Motor neuron (in vitro differentiated cells): ENCODE measurements at regions not wholly inside any gene's neighbourhood (a gene's known extent, or its start where the extent isn't known, plus 50 kb on each side); places are given as distances from the start of the nearest gene placed in this dataset.
"Not testable (repeated sequence)": the region's sequence is repeated elsewhere in the genome, so short reads cannot be mapped to it uniquely, and the experiment has no call there.

Experiments used
- ATAC-seq, 8 experiments: fragments of 200-7000 bp; cut with Tn5 transposase; replicated peaks in 6 of 8; 2 replicates each; pipeline ENCODE4 v1.8.0; 2021; ENCODE audit warnings: mild to moderate bottlenecking in 8 of 8, moderate library complexity in 8 of 8
- H3K27ac ChIP-seq, 2 donors: fragments of 250-450 bp; sonication (Bioruptor Pico); 2 replicates each; pipeline ENCODE4 v1.9.0; 2021; ENCODE audit warnings: antibody characterized with exemption in 2 of 2, mild to moderate bottlenecking in 2 of 2, moderate library complexity in 1 of 2
- H3K4me1 ChIP-seq, 2 donors: fragments of 250-450 bp; sonication (Bioruptor Pico); replicated peaks in 1 of 2; 2 replicates each; pipeline ENCODE4 v1.6.1; 2021; ENCODE audit warnings: antibody characterized with exemption in 2 of 2, mild to moderate bottlenecking in 2 of 2, moderate library complexity in 1 of 2
- H3K4me3 ChIP-seq, 5 donors: fragments of 250-450 bp; sonication (Bioruptor Pico); 2 replicates each; pipeline ENCODE4 v1.9.0; 2021; ENCODE audit warnings: antibody characterized with exemption in 5 of 5, mild to moderate bottlenecking in 5 of 5, moderate library complexity in 4 of 5
- WGBS, 10 experiments: fragments of 450-650 bp; shearing (Covaris generic); methylation state at CpG; one replicate each; pipeline ENCODE4 v1.0.0; 2022; 5-methylcytosine and 5-hydroxymethylcytosine counted together
- in situ Hi-C, 9 experiments: fragments of 400-800 bp; cut with MboI; loops; one replicate each; pipeline ENCODE4 v1.15.0; 2021; ENCODE audit warnings: low sequenced_read_pairs in 9 of 9, low pct_unique_long_range_greater_than_20kb in 2 of 9; ENCODE audit not compliant: unreplicated experiment in 9 of 9

DNA sequence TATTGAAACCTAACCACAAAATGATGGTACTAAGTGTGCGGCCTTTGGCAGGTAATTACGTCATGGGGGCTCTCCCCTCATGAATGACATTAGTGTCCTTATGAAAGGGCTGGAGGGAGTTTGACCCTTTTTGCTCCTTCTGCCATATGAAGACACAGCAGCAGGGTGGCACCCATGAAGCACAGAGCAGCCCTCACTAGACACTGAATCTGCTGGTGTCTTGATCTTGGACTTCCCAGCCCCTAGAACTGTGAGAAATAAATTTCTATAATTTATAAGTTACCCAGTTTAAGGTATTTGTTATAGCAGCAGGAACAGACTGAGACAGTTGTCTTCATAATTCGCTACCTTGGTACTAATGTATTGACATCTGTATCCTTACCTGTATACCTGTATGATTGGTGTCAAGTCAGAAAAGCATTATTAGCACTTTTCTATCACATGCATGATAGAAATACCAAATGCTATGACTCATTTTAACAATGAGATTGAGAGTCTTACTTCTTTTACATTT, 80.4 kb downstream of the GCNT4 start:
- Histone ChIP-seq H3K27ac (no peak overlapping the region), H3K4me1 (no peaks in the 10 kb centered on the region), H3K4me3 (no peak overlapping the region)
- in situ Hi-C loops = no loop called here
- whole genome bisulfite sequencing, 10 experiments = 40 to 100% (median 83%) methylated on average over 1 to 3 of the region's 3 CpGs; no CpG with 5 or more reads in 1 of the 10 experiments
- ATAC-seq = no peak

DNA sequence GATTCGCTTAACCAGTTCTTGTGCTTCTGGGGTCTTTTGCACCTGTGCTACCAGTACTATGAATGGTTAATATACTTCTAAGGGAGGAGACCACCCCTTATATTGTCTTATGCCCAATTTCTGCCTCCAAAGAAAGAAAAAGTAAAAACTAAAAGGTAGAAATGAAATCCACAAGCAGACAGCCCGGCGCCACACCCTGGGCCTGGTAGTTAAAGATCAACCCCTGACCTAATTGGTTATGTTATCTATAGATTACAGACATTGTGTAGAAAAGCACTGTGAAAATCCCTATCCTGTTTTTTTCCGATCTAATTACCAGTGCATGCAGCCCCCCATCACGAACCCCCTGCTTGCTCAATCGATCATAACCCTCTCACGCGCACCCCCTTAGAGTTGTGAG, 81.5 kb downstream of the GCNT4 start:
- 60 to 100% (median 100%) methylated on average over 1 to 3 of the region's 8 CpGs; no CpG with 5 or more reads in 1 of the 10 experiments for WGBS, 10 experiments
- ATAC-seq, in situ Hi-C loops, H3K4me1 ChIP-seq, H3K4me3 ChIP-seq, H3K27ac ChIP-seq: not testable (repeated sequence)

DNA sequence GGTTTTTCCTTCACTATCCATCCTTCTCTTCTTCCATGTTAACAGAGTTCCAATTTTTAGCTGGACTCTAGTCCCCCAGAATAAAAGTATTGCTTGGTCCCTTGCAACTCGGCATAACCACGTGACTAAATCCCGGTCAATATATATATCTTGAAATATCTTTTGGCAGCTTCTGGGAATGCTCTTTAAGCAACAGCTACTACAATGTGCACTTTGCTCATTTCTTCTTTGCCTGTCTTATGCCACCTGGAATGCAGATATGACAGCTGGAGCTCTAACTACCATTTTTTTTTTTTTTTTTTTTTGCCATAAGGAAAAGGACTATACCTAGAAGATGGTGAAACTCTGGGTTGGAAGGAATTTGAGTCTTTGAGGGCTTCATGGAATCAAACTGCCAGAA, 82.6 kb downstream of the GCNT4 start:
- no peak overlapping the region for H3K4me3 ChIP-seq
- in situ Hi-C loops = no loop called here
- WGBS, 10 experiments = 70 to 100% (median 92%) methylated on average over 1 to 3 of the region's 3 CpGs; no CpG with 5 or more reads in 2 of the 10 experiments
- H3K27ac ChIP-seq = no peak overlapping the region
- no peaks in the 10 kb centered on the region for H3K4me1 ChIP-seq
- ATAC-seq = no peak

DNA sequence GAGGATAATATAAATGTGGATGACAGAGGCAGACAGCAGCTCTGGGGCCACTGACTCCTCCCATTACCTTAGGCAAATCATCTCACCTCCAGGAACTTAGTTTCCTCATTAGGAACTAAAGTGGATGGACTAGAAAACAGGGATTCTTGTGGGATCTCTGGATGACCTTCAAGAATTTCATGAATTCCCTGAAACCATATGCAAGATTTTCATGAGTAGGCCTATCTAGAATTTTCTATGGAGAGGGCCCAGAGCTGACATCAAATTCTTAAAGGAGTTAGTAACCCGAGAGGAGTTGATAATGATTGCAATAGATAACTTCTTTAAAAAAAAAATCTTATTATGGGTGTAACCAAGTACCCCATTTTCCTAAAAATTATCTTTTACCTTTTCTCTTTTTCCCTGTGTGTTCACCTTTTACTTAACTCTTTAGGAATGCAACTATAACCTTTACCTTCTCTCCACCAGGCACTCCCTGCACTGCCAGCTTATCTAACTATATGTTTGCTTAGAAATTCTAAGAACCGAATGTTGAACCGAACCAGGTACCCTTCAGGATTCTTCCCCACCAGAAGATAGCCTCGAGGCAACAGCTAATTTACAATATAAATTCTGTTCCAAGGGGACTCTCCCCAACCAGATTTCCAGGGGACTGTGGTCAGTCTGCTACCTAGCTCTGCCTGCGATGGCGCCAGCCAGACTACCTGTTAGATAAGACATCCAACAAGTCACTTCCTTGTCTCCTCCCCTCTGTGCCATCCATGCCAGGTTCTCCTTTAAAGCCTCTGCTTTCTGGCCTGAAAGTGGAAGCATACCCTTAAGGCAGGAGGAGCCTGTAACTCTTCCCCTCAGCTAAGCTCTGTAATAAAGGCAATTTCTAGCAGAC, 86.0 kb downstream of the GCNT4 start:
- no peak for ATAC-seq
- in situ Hi-C loops = no loop called here
- Histone ChIP-seq H3K4me1 (peaks cover 0 to 4% of the 10 kb centered on the region in 2 donors), H3K4me3 (no peak overlapping the region), H3K27ac (no peak overlapping the region)
- 48 to 92% (median 80%) methylated on average over 1 to 6 of the region's 6 CpGs; no CpG with 5 or more reads in 1 of the 10 experiments for WGBS, 10 experiments

DNA sequence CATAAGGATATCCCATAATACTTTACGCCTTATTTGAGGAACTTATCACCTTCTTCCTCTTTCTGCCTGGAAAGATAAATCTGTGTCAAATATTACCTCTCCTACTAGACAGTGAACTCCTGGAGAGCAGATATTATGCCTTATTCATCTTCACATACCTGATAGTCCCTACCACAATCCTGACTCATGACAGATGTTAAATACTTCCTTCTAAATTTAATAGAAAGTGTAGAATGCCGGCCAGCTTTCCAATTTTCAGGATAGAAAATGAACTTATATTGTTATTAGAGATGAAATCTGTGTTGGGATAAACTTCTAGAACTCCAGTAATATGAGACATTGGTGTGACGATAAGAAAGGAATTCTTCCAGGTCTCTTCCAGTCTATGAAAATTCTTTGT, 89.0 kb downstream of the GCNT4 start:
- H3K4me3 ChIP-seq = no peak overlapping the region
- in situ Hi-C loops = no loop called here
- H3K27ac ChIP-seq = no peak overlapping the region
- peaks cover 0 to 4% of the 10 kb centered on the region in 2 donors for H3K4me1 ChIP-seq
- WGBS, 10 experiments = 26 to 82% (median 58%) methylated on average over 2 to 3 of the region's 3 CpGs
- ATAC-seq = no peak

DNA sequence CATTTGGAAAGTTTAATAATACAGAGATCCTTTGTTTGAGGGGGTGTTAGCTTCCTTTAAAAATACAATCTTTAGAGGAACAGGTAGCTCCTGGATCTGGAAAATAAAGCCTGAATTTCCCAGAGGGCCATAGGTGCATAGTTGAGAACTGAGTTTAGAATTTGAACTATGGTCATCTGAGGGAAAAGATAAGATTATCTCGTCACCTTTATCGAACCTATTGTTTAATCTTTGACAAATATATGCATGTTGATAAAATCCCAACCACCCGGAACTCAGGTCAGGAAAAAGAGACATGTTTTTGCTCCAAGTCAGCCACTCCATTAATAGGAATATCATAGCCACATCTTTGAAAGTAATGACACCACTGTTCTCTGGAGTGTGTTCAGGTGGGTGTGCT, 91.7 kb upstream of the FAM169A start:
- ATAC-seq = no peak
- peaks cover 0 to 4% of the 10 kb centered on the region in 2 donors for H3K4me1 ChIP-seq
- H3K27ac ChIP-seq = no peak overlapping the region
- WGBS, 10 experiments = 42 to 100% (median 77%) methylated on average over 1 to 3 of the region's 3 CpGs; no CpG with 5 or more reads in 3 of the 10 experiments
- in situ Hi-C loops = no loop called here
- H3K4me3 ChIP-seq = no peak overlapping the region

DNA sequence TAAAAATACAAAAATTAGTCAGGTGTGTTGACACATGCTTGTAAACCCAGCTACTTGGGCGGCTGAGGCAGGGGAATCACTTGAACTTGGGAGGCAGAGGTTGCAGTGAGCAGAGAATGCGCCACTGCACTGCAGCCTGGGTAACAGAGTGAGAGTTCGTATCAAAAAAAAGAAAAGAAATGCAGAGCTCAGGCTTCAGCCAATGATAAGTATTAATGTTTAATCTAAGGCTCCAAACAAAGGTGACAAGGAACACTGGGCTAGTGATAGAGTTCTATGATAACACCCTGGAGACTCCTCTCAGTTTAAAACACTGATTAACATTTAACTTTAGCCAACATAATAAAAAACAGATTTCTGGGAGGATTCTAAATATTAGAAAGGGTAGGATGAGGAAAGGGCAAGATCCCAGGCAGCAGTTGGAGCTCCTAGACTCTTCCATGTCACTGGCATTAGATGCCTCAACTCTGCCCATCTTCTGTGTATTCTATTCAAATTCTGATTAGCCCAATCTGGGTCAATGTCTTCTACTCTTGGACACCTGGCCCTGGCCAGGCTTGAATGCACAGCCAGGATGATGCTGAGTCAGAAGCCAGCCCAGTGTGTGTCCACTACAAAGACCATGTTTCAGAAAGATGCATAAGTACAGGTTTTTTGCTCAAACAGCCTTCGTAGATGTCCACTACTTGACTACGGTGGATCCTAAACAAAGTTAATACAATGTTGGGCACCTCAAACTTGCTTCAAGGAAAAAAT, 91.0 kb upstream of the FAM169A start:
- in situ Hi-C loops = no loop called here
- no peak for ATAC-seq
- 60 to 100% (median 81%) methylated on average over 2 to 5 of the region's 5 CpGs; no CpG with 5 or more reads in 1 of the 10 experiments for WGBS, 10 experiments
- Histone ChIP-seq H3K4me3 (no peak overlapping the region), H3K27ac (no peak overlapping the region), H3K4me1 (peaks cover 0 to 4% of the 10 kb centered on the region in 2 donors)

DNA sequence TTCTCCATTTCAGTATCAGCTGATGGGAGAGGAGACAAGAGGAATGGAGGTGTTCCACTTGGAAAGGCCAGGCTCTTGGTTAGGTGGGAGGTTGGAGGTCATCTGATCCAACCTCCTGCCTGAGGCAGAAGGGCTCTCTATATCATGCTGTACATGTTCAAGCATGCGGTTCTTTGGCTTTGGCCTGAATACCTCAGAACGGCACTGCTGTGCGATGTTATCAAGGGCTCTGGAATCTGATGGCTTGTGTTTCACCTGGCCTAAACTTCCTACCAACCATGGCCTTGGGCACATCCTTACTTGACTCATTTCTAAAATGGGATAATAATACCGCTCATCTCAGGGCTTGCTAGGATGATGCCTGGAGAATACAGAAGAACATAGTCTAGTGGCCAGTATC, 90.1 kb upstream of the FAM169A start:
- no peak overlapping the region for H3K27ac ChIP-seq
- in situ Hi-C loops = no loop called here
- 92 to 100% (median 100%) methylated on average over 1 to 4 of the region's 4 CpGs; no CpG with 5 or more reads in 1 of the 10 experiments for WGBS, 10 experiments
- no peak overlapping the region for H3K4me3 ChIP-seq
- ATAC-seq = no peak
- H3K4me1 ChIP-seq = no peaks in the 10 kb centered on the region

DNA sequence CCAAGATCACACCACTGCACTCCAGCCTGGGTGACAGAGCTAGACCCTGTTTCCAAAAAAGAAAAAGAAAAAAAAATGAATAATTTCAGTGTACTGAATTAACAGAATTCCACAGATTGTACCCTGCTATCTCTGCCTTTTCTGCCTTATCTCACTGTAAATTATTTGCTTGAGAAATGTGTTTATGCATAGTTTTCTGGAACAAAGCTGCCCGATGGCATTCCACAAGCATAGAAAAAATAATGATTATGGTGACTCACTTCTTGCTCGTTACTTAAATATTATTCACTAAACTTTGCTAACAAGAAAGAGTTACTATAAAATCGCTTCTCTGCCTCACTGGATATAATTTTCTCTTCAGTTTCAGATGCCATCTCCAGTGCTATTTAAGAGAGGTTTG, 88.7 kb upstream of the FAM169A start:
- no peak for ATAC-seq
- 0 to 100% (median 76%) methylated on average over 1 to 3 of the region's 3 CpGs; no CpG with 5 or more reads in 1 of the 10 experiments for WGBS, 10 experiments
- Histone ChIP-seq H3K27ac (no peak overlapping the region), H3K4me1 (no peaks in the 10 kb centered on the region), H3K4me3 (no peak overlapping the region)
- in situ Hi-C loops = no loop called here

DNA sequence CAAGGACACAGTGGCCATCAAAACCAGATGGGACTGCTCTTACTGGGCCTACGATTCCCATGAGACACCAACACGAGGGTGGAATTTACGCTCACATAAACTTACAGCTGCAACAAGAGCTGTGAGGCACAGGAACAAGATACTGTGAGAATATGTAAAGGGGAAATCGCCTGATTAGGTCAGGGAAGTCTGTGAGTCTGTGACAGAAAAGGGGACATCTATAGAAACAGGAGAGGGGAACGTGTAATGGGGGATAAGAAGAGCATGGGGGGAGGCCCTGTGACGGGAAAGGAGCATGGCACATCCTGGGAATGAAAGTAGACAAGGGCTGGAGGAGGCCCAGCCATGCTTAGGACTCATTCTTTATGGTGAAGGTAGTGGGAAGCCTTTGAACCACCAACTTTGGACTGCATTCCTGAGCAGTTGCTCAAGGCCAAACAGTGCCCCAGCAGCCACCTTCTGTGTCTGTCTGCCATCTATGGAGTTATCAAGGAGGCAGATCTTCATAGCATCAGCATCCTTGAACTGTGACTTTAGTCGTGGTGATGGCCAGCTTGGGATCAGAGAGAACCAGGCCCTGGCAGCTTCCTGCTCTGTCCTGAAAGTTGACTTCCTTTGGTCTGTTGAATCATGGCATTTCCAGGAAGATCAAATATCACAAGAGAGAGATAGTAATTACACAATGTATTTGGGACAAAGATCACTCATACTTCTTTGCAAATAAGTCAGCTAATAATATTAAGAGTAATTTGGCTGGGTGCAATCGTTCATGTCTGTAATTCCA, 87.9 kb upstream of the FAM169A start:
- in situ Hi-C loops = no loop called here
- 13 to 86% (median 63%) methylated on average over 1 to 6 of the region's 8 CpGs for WGBS, 10 experiments
- no peaks in the 10 kb centered on the region for H3K4me1 ChIP-seq
- ATAC-seq = peak in 2 of 8 experiments; percentile 18 to 51
- H3K27ac ChIP-seq = no peak overlapping the region
- no peak overlapping the region for H3K4me3 ChIP-seq

DNA sequence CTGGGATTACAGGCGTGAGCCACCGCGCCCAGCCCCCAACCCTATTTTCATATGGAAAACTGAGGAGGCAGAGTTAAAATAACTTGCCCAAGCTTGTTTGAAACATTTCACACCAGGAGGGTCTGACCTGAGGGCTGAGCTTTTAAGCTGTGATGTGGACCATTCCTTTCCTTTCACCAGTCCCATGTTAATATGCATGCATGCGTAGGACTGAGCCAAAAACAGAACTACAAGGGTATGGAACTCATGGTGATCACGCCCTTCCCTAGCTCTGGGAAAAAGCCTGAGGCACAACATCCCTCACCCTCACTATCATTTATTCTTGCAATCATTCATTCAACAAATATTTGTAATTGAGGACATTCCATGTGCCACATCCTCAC, 87.4 kb upstream of the FAM169A start:
- Histone ChIP-seq H3K27ac (no peak overlapping the region), H3K4me3 (no peak overlapping the region), H3K4me1 (no peaks in the 10 kb centered on the region)
- in situ Hi-C loops = no loop called here
- WGBS, 10 experiments = 58 to 100% (median 84%) methylated on average over 1 to 5 of the region's 5 CpGs; no CpG with 5 or more reads in 4 of the 10 experiments
- peak in 2 of 8 experiments; percentile 67 to 79 for ATAC-seq

DNA sequence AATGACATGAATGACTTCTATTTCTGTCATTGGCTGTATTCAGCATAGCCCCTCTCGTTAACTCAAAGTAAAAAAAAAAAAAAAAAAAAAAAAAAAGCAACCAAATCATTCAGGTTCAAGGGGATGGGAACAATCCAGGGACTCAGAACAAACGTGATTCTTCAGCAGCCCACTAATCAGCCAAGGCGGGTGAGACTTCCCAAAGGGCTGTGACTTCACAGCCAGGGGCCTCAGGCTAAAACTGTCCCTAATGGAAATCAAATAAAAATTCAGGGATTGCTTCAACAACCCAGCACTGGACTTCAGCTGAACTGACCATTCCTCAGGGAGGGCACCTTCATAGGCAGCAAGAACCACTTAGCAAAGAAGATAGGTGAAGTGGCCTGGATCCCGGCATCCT, 86.2 kb upstream of the FAM169A start:
- H3K4me1 ChIP-seq = peaks cover 0 to 3% of the 10 kb centered on the region in 2 donors
- ATAC-seq = peak in 1 of 8 experiments; percentile 17
- WGBS, 10 experiments = 0 to 100% (median 60%) methylated on average over 1 to 4 of the region's 4 CpGs
- in situ Hi-C loops = no loop called here
- H3K4me3 ChIP-seq = no peak overlapping the region
- no peak overlapping the region for H3K27ac ChIP-seq
